HAP-1 (cell line): ENCODE measurements at regions not wholly inside any gene's neighbourhood (a gene's known extent, or its start where the extent isn't known, plus 50 kb on each side); places are given as distances from the start of the nearest gene placed in this dataset.
"Not testable (repeated sequence)": the region's sequence is repeated elsewhere in the genome, so short reads cannot be mapped to it uniquely, and the experiment has no call there.

ENCODE experiments used
- DNase-seq, 2 experiments: peaks; one replicate each; pipeline ENCODE4 v3.0.0-alpha.2; 2016 to 2020; ENCODE audit warnings: low spot score in 2 of 2
- H3K27me3 ChIP-seq: fragments of 250-450 bp; sonication (Bioruptor Pico); 2 replicates; pipeline ENCODE4 v1.5.1; 2020; ENCODE audit warnings: low read depth, mild to moderate bottlenecking, moderate library complexity
- H3K36me3 ChIP-seq: fragments of 250-450 bp; sonication (Bioruptor Pico); replicated peaks from 2 replicates; pipeline ENCODE4 v1.5.1; 2020; ENCODE audit warnings: mild to moderate bottlenecking
- H3K4me1 ChIP-seq: fragments of 250-450 bp; sonication (Bioruptor Pico); 2 replicates; pipeline ENCODE4 v1.5.1; 2020; ENCODE audit warnings: mild to moderate bottlenecking
- H3K4me3 ChIP-seq: fragments of 250-450 bp; sonication (Bioruptor Pico); 2 replicates; pipeline ENCODE4 v1.5.1; 2020; ENCODE audit warnings: mild to moderate bottlenecking, moderate library complexity
- H3K9me3 ChIP-seq: fragments of 250-450 bp; sonication (Bioruptor Pico); 2 replicates; pipeline ENCODE4 v1.5.1; 2020; ENCODE audit warnings: mild to moderate bottlenecking, moderate library complexity
- in situ Hi-C: fragments of 300-500 bp; cut with MboI; formaldehyde crosslinking; loops from 3 replicates; pipeline ENCODE4 v1.14.3; 2020; ENCODE audit warnings: low sequenced_read_pairs, inconsistent platforms, mixed read lengths

DNA sequence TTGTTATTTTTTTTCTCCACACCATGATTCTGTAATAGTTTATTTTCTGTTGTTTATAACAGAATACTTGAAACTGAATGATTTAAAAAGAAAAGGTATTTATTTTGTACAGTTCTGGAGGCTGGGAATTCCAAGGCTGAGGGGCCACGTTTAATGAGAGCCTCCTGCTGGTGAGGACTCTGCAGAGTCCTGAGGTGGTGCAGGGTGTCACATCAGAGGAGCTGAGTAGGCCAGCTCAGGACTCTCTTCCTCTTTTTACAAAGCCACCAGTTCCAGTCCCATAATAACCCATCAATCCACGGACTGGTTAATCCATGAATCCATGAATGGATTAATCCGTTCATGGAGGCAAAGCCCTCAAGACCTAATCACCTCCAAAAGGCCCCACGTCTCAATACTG is 71.6 kb downstream of the TFAP2A start:
- H3K4me1 ChIP-seq, result no peaks in the 10 kb centered on the region
- no peaks in the 10 kb centered on the region for H3K27me3 ChIP-seq
- H3K9me3 ChIP-seq, result no peaks in the 10 kb centered on the region
- H3K36me3 ChIP-seq, result no peaks in the 10 kb centered on the region
- no peak for DNase-seq
- in situ Hi-C loops, result no loop called here
- no peak overlapping the region for H3K4me3 ChIP-seq

DNA sequence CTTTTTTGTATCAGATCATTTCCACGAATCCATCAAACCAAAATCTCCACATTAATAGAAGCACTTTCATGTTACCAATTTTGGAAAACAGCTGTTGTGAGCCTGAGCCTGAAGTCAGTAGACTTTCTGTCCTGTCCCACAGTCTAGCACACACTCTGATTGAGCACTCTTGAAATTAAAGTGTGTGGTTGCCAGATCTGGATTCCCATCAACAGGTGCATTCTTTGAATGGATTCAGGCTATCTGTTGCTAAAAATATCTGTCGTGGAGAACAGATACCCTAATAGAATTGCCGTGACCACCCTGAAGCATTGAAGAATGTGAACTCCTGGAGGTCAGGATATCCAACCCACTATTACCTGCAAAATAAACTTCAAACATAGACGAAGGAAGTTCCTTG is 73.3 kb downstream of the TFAP2A start:
- in situ Hi-C loops, result no loop called here
- no peak for DNase-seq
- Histone ChIP-seq H3K4me1 (no peaks in the 10 kb centered on the region), H3K27me3 (no peaks in the 10 kb centered on the region), H3K36me3 (no peaks in the 10 kb centered on the region), H3K9me3 (no peaks in the 10 kb centered on the region), H3K4me3 (no peak overlapping the region)

GRCh38 chr6:10338151-10338550 is 76.7 kb downstream of the TFAP2A start:
- Histone ChIP-seq H3K9me3 (no peaks in the 10 kb centered on the region), H3K4me3 (no peak overlapping the region), H3K27me3 (no peaks in the 10 kb centered on the region), H3K36me3 (no peaks in the 10 kb centered on the region), H3K4me1 (no peaks in the 10 kb centered on the region)
- DNase-seq, result no peak
- in situ Hi-C loops, result no loop called here

DNA sequence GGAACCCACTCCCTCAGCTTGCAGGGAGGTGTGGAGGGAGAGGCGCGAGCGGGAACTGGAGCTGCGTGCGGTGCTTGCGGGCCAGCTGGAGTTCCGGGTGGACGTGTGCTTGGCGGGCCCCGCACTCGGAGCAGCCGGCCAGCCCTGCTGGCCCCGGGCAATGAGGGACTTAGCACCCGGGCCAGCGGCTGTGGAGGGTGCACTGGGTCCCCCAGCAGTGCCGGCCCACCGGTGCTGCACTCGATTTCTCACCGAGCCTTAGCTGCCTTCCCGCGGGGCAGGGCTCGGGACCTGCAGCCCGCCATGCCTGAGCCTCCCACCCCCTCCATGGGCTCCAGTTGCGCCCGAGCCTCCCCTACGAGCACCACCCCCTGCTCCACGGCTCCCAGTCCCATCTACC is 77.5 kb downstream of the TFAP2A start:
- H3K4me1 ChIP-seq, H3K27me3 ChIP-seq, DNase-seq, H3K4me3 ChIP-seq, H3K36me3 ChIP-seq, in situ Hi-C loops, H3K9me3 ChIP-seq: not testable (repeated sequence)

- Histone ChIP-seq H3K4me1 (no peaks in the 10 kb centered on the region), H3K36me3 (no peaks in the 10 kb centered on the region), H3K27me3 (no peaks in the 10 kb centered on the region), H3K9me3 (no peaks in the 10 kb centered on the region), H3K4me3 (no peak overlapping the region)
- in situ Hi-C loops, result no loop called here
- DNase-seq, result no peak
These were observed 82.8 kb downstream of the TFAP2A start for GRCh38 chr6:10332111-10332510.

GRCh38 chr6:10331334-10331968 is 83.4 kb downstream of the TFAP2A start:
- no peaks in the 10 kb centered on the region for H3K27me3 ChIP-seq
- no peak overlapping the region for H3K4me3 ChIP-seq
- in situ Hi-C loops, result no loop called here
- no peaks in the 10 kb centered on the region for H3K4me1 ChIP-seq
- H3K36me3 ChIP-seq, result no peaks in the 10 kb centered on the region
- no peaks in the 10 kb centered on the region for H3K9me3 ChIP-seq
- no peak for DNase-seq

DNA sequence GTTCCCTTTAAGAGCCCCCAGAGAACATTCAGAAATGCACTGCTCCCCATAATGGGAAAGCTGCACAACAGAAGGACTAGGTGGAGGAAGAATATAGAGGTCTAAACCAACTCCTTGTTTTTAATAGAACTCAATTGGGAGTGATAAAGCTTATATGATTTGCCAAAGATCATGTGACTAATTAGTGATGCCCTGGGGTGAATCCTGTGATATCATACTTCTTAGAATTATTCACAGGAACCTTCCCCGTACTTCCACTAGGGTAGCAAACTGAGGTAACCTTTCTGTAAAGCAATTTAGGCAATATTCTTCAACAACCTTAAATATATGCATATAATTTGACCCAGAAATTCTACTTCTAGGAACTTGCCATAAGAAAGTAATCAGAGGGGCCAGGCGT is 84.4 kb downstream of the TFAP2A start:
- in situ Hi-C loops, result no loop called here
- DNase-seq, result no peak
- Histone ChIP-seq H3K36me3 (no peaks in the 10 kb centered on the region), H3K4me1 (no peaks in the 10 kb centered on the region), H3K9me3 (no peaks in the 10 kb centered on the region), H3K4me3 (no peak overlapping the region), H3K27me3 (no peaks in the 10 kb centered on the region)

GRCh38 chr6:10323018-10323417 is 91.9 kb downstream of the TFAP2A start:
- H3K36me3 ChIP-seq, result no peaks in the 10 kb centered on the region
- no peaks in the 10 kb centered on the region for H3K9me3 ChIP-seq
- no peak overlapping the region for H3K4me3 ChIP-seq
- no peak for DNase-seq
- H3K4me1 ChIP-seq, result peaks cover 15% of the 10 kb centered on the region
- in situ Hi-C loops, result no loop called here
- no peaks in the 10 kb centered on the region for H3K27me3 ChIP-seq

GRCh38 chr6:10320291-10320690 is 94.6 kb downstream of the TFAP2A start:
- Histone ChIP-seq H3K27me3 (no peaks in the 10 kb centered on the region), H3K4me1 (peaks cover 25% of the 10 kb centered on the region), H3K9me3 (no peaks in the 10 kb centered on the region), H3K36me3 (no peaks in the 10 kb centered on the region), H3K4me3 (no peak overlapping the region)
- DNase-seq, result no peak
- in situ Hi-C loops, result no loop called here

DNA sequence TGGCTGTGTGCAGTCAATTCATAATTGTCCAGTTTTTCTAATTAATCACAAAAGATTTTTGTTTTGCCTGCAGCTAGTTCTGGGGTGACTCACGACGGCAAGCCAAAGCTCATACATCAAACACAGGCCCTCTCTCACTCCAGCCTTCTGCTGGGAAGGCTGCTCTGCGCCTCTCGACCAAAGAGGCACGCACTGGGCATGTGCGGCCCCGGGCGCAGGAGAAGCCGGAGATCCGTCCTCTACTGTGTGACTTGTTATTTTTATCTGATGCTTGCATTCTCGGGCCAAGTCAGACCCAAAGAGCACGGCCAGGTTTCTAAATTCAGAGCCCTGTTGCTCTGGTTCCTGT is 98.5 kb downstream of the TFAP2A start:
- peak in 1 of 2 experiments; percentile 17 for DNase-seq
- in situ Hi-C loops, result no loop called here

DNA sequence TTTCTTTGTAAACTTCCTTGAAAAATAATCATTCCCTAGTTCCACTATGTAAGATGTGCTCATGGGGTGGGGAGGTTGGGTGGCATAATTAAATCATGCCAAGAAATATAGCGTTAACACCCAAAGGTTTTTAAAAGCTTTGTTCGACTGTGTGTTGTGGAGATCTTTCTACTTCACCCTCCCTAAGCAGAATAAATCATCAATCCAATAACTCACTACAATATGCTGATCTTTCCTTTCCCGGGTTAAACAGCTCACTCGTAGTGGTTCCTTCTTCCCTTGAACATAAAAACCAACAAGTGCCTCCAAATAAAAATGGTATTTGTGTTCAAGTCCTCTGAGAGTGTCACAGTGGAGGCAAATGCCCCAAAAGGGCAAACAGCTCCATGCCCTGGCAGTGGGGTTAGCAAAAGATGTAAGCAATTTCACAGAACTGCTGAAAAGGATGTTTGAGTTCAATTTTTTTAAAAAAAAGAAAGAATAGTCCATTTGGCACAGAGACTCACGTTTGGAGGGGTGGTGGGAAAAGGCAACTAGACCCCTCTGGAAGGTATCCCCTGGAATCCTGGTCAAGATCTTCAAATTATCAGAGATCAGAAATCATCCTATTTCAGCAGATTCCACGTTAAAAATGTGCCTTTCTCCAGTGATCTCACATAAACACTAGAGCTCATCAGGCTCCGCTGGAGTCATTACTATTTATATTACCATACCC is 99.1 kb downstream of the TFAP2A start:
- no peaks in the 10 kb centered on the region for H3K27me3 ChIP-seq
- peak in 1 of 2 experiments; percentile 11 for DNase-seq
- no peaks in the 10 kb centered on the region for H3K36me3 ChIP-seq
- in situ Hi-C loops, result no loop called here
- no peak overlapping the region for H3K4me3 ChIP-seq
- H3K4me1 ChIP-seq, result peaks cover 36% of the 10 kb centered on the region
- H3K9me3 ChIP-seq, result no peaks in the 10 kb centered on the region

More for the DNA sequence above, 98.5 kb downstream of the TFAP2A start:
- H3K36me3 ChIP-seq, result no peaks in the 10 kb centered on the region
- no peaks in the 10 kb centered on the region for H3K9me3 ChIP-seq
- no peak overlapping the region for H3K4me3 ChIP-seq
- no peaks in the 10 kb centered on the region for H3K27me3 ChIP-seq
- peaks cover 31% of the 10 kb centered on the region for H3K4me1 ChIP-seq

DNA sequence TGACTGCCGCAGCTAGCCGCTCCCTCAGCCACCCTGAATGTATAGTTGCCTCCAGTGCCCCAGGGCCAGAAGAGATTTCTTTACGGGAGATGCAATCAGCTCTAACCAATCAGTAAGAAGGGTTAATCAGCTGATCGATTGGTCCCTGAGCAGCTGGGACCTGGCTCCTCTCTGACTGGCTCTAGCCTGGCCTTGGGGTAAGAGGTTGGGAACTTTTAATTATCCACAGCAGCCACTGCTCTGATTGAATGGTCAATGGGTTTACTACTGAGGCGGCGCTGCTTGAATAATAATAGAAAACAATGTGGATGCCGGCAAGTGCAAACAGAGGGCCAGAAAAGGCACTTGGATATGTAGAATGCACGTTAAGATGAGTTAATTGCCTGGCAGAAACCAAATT is 99.8 kb downstream of the TFAP2A start:
- no peaks in the 10 kb centered on the region for H3K27me3 ChIP-seq
- DNase-seq, result peak; percentile 84 to 94
- H3K4me3 ChIP-seq, result no peak overlapping the region
- H3K4me1 ChIP-seq, result peaks cover 44% of the 10 kb centered on the region
- H3K9me3 ChIP-seq, result no peaks in the 10 kb centered on the region
- H3K36me3 ChIP-seq, result no peaks in the 10 kb centered on the region
- in situ Hi-C loops, result no loop called here

DNA sequence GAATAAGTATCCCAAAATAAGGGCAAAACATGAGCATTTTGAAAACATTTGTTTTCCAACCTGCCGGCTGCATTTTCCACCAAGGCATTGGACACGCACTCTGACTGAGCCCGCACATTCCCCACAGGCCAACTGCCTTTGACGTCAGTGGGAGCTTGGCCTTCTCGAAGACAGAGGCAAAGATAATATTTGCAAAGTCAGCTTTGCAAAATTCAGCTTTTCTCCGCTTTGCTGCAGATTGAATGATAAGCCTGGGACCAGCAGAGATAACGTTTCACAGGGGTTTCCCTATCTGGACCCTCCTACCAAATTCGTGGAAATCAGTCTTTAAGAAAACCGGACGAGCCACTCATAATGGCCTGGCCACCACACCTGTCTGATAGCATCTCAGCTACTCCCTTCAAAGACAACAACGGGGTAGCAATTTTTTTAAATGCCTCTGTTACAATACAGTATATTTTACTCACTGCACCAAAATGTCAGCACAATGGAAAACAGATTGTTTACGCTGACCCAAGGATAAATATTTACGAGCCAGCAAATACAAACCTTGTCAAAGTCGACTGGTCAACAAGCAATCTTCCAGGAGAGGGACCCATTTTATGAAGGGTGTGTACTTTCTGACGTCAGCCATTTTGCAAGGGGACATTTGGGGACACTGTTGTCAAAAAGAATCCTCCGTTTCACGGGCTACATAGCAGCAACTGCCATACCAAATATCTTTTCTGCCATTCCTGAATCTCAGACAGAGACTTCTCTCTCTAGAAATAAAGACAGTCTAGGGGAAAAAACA is 100.5 kb downstream of the TFAP2A start:
- Histone ChIP-seq H3K36me3 (no peaks in the 10 kb centered on the region), H3K27me3 (no peaks in the 10 kb centered on the region), H3K4me1 (peaks cover 51% of the 10 kb centered on the region), H3K4me3 (no peak overlapping the region), H3K9me3 (no peaks in the 10 kb centered on the region)
- in situ Hi-C loops, result no loop called here
- DNase-seq, result peak in 1 of 2 experiments; percentile 19

DNA sequence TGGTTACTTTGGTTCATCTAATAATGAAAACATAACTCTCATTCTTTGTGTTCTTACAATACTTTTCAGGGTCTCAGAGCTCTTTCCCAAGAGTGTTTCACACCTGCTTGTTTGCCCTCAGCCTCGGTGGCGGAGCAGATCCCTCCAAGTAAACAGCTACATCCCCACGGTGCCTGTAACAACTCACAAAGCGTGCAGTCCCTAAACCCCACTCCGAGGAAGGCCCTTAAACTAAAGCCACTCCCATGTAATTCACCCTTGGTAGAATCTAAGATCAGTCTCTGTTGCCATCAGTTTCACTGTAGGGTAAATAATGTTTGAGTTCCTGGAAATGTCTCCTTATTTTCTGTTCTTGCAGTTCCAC is 101.1 kb downstream of the TFAP2A start:
- Histone ChIP-seq H3K4me1 (peaks cover 51% of the 10 kb centered on the region), H3K36me3 (no peaks in the 10 kb centered on the region), H3K4me3 (no peak overlapping the region), H3K9me3 (no peaks in the 10 kb centered on the region), H3K27me3 (no peaks in the 10 kb centered on the region)
- no peak for DNase-seq
- in situ Hi-C loops, result no loop called here
